ENCODE measurements at regions not wholly inside any gene's neighbourhood (a gene's known extent, or its start where the extent isn't known, plus 50 kb on each side); places are given as distances from the start of the nearest gene placed in this dataset.

DNA sequence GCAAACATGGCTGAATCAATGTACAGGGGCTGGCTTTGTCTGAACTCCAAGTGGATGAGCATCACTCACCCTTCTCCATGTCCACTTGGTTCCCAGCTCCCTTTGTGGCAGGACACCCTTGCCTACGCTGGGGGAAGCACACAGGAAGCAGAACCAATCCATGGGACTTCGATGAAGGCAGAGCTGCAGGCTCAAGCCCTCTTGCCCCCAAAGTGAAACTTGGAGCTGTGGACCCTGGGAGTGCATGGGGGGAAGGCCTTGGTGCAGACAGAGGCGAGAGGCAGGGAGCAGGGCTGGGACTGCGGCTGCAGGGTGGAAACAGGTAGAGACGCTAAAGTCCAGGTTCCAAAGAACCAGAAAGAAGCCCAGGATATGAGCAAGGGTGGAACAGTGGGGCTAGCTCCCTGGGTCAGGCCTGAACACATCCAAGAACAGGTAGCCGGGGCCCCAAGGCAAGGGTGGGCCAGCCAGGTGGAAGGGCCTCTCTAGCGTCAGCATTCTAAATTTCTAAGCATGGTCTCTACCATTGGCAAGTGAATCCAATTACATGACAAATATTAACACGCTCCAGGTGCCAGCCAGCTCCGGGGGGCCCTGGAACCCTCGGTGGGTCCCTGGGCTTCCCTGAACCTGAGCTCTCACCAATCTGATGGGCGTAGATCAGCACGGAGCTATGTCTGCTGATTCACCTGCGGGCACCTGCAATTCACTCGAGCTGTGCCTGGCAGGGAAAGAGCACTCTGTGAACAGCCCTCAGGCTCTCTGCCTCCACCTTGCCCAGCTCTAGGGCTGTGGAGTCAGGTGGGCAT is 532.8 kb downstream of the BRD1 start:
- POLR2A ChIA-PET (ENCODE audit: unreplicated experiment), result no interaction called here
- H4K91ac ChIP-seq (ENCODE audit: insufficient read depth, low read depth, low read length), result no peak overlapping the region
- H3K79me1 ChIP-seq (ENCODE audit: low read depth in 1 of 2, low read length in 2 of 2), result no peaks in the 10 kb centered on the region
- H3K14ac ChIP-seq (replicated peaks; ENCODE audit: low read depth, low read length), result no peak overlapping the region
- peaks cover 76% of the 10 kb centered on the region for H3K9me3 ChIP-seq (ENCODE audit: control insufficient read depth, insufficient read depth, low read length)
- dilution Hi-C loops (cut with HindIII; ENCODE audit: low sequenced_read_pairs, unreplicated experiment), result no loop called here
- TF ChIP-seq CHD1 (IDR thresholded peaks at IDR 0.05; ENCODE audit: low read depth, low read length) (no peak), BHLHE40 (IDR thresholded peaks at IDR 0.05; ENCODE audit: low read depth, low read length) (no peak), RAD21 (IDR thresholded peaks at IDR 0.05; ENCODE audit: low read length) (no peak), SMC3 (IDR thresholded peaks at IDR 0.05; ENCODE audit: low read depth, low read length) (no peak), FOS (IDR thresholded peaks at IDR 0.05; ENCODE audit: low read depth, low read length) (no peak), MAFK (IDR thresholded peaks at IDR 0.05; ENCODE audit: low read depth, low read length) (no peak), RFX5 (IDR thresholded peaks at IDR 0.05; ENCODE audit: low read depth, low read length) (no peak), POLR2A (IDR thresholded peaks at IDR 0.05; ENCODE audit: low read depth, low read length) (no peak), MAZ (IDR thresholded peaks at IDR 0.05; ENCODE audit: borderline replicate concordance, low read depth, low read length) (no peak), MXI1 (IDR thresholded peaks at IDR 0.05; ENCODE audit: borderline replicate concordance, low read depth, low read length) (no peak), CEBPB (IDR thresholded peaks at IDR 0.05; ENCODE audit: low read depth, low read length) (no peak), RCOR1 (IDR thresholded peaks at IDR 0.05; ENCODE audit: insufficient replicate concordance, low read length) (no peak), NFE2L2 (IDR thresholded peaks at IDR 0.05; ENCODE audit: low read depth, low read length) (no peak)
- TF ChIP-seq, protein P1, sequence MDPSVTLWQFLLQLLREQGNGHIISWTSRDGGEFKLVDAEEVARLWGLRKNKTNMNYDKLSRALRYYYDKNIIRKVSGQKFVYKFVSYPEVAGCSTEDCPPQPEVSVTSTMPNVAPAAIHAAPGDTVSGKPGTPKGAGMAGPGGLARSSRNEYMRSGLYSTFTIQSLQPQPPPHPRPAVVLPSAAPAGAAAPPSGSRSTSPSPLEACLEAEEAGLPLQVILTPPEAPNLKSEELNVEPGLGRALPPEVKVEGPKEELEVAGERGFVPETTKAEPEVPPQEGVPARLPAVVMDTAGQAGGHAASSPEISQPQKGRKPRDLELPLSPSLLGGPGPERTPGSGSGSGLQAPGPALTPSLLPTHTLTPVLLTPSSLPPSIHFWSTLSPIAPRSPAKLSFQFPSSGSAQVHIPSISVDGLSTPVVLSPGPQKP (IDR thresholded peaks at IDR 0.05; ENCODE audit: borderline replicate concordance, low read depth, low read length), result no peak
- TF ChIP-seq, protein P2, sequence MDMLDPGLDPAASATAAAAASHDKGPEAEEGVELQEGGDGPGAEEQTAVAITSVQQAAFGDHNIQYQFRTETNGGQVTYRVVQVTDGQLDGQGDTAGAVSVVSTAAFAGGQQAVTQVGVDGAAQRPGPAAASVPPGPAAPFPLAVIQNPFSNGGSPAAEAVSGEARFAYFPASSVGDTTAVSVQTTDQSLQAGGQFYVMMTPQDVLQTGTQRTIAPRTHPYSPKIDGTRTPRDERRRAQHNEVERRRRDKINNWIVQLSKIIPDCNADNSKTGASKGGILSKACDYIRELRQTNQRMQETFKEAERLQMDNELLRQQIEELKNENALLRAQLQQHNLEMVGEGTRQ (IDR thresholded peaks at IDR 0.05; ENCODE audit: low read depth, low read length), result no peak
- TF ChIP-seq, protein P3, sequence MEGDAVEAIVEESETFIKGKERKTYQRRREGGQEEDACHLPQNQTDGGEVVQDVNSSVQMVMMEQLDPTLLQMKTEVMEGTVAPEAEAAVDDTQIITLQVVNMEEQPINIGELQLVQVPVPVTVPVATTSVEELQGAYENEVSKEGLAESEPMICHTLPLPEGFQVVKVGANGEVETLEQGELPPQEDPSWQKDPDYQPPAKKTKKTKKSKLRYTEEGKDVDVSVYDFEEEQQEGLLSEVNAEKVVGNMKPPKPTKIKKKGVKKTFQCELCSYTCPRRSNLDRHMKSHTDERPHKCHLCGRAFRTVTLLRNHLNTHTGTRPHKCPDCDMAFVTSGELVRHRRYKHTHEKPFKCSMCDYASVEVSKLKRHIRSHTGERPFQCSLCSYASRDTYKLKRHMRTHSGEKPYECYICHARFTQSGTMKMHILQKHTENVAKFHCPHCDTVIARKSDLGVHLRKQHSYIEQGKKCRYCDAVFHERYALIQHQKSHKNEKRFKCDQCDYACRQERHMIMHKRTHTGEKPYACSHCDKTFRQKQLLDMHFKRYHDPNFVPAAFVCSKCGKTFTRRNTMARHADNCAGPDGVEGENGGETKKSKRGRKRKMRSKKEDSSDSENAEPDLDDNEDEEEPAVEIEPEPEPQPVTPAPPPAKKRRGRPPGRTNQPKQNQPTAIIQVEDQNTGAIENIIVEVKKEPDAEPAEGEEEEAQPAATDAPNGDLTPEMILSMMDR (conservative IDR thresholded peaks at IDR 0.05; ENCODE audit: low read depth, low read length), result no peak
- no peaks in the 10 kb centered on the region for H3K36me3 ChIP-seq (ENCODE audit: control insufficient read depth, insufficient read depth, low read length)
- no peak overlapping the region for H3K4me3 ChIP-seq (ENCODE audit: insufficient read depth, low read depth, low read length)
- no peaks in the 10 kb centered on the region for H3K4me1 ChIP-seq (ENCODE audit: control insufficient read depth, insufficient read depth, low read length)
- no peak overlapping the region for H3K4ac ChIP-seq (ENCODE audit: low read depth, low read length)
- H2AFZ ChIP-seq (replicated peaks; ENCODE audit: low read length, poor library complexity), result no peak overlapping the region
- no peak overlapping the region for H2BK15ac ChIP-seq (ENCODE audit: low read depth, low read length)
- CTCF ChIA-PET, result no interaction called here
- H3K56ac ChIP-seq (ENCODE audit: extremely low read depth, insufficient read depth, low read length), result no peak overlapping the region
- in situ Hi-C loops (cut with MboI; ENCODE audit: low sequenced_read_pairs), result no loop called here
- H3K23ac ChIP-seq (ENCODE audit: low read depth, low read length), result no peak overlapping the region
- ATAC-seq (ENCODE audit: low read depth) (no peak), DNase-seq (no peak)
- H4K20me1 ChIP-seq (ENCODE audit: insufficient read depth, low read length), result no peaks in the 10 kb centered on the region
- no peak overlapping the region for H3K27ac ChIP-seq (ENCODE audit: insufficient read depth, low read length)
- H4K5ac ChIP-seq (ENCODE audit: low read depth, low read length), result no peak overlapping the region
- no peak overlapping the region for H4K8ac ChIP-seq (ENCODE audit: low read depth in 2 of 2, low read length in 2 of 2)
- no peak overlapping the region for H3K4me2 ChIP-seq (ENCODE audit: low read depth, low read length)
- no peak overlapping the region for H2BK5ac ChIP-seq (ENCODE audit: low read depth, low read length, poor library complexity, severe bottlenecking)
- H3K27me3 ChIP-seq (ENCODE audit: control insufficient read depth, insufficient read depth, low read length), result no peaks in the 10 kb centered on the region
- H2BK20ac ChIP-seq (ENCODE audit: low read depth, low read length), result no peak overlapping the region
- H3K18ac ChIP-seq (ENCODE audit: low read depth, low read length), result no peak overlapping the region
- WGBS, 2 experiments (ENCODE audit: extremely low coverage in 2 of 2, insufficient read length in 1 of 2), result 60% methylated on average over 6 of the region's 14 CpGs; no CpG with 5 or more reads in 1 of the 2 experiments
- H2BK120ac ChIP-seq (ENCODE audit: low read depth, low read length), result no peak overlapping the region
- no peak overlapping the region for H2AK9ac ChIP-seq (replicated peaks; ENCODE audit: low read depth, low read length, poor library complexity)
- BruUV-seq (replicated peaks), result no TSS peak
- H2AK5ac ChIP-seq (ENCODE audit: low read depth, low read length), result no peak overlapping the region
- H3K9ac ChIP-seq (ENCODE audit: low read depth, low read length), result no peak overlapping the region
- intact Hi-C loops (cut with micrococcal nuclease), result no loop called here
- no peaks in the 10 kb centered on the region for H3K9me1 ChIP-seq (ENCODE audit: insufficient read depth, low read length)

All from IMR-90 (cell line).